ENCODE measurements at regions not wholly inside any gene's neighbourhood (a gene's known extent, or its start where the extent isn't known, plus 50 kb on each side); places are given as distances from the start of the nearest gene placed in this dataset.

DNA sequence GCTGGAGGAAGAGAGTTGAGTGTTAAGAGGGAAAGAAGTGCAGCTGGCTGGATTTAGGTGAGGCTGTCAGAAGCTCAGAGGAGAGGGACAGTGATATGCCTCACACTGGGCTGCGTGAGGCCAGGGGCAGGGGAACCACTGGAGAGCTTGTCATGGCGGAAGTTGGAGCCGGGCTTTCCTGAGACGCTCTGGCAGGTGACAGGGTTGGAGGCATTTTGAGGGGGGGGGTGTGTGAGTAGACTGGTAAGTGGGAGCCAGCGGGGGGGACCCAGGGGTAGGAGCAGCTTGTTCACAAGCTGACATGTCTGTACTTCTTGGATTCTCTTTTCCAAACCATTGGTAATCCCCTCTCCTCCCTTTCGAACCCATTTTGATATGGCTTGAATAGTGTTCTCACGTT lies 331.5 kb upstream of the RGMA start:
- Histone ChIP-seq H3K9me3 (ENCODE audit: control insufficient read depth, low read length) (no peaks in the 10 kb centered on the region), H3K4me1 (ENCODE audit: control insufficient read depth, insufficient read depth, low read length) (no peaks in the 10 kb centered on the region), H3K27me3 (ENCODE audit: control insufficient read depth, insufficient read depth) (no peaks in the 10 kb centered on the region), H3K4me3 (ENCODE audit: low read length) (no peak overlapping the region), H3K27ac (ENCODE audit: low read length) (no peak overlapping the region)
- DNase-seq, result no peak
- intact Hi-C loops (cut with DNase I), result no loop called here
- ATAC-seq, result no peak
- WGBS, result 84% methylated on average over 7 of the region's 7 CpGs

DNA sequence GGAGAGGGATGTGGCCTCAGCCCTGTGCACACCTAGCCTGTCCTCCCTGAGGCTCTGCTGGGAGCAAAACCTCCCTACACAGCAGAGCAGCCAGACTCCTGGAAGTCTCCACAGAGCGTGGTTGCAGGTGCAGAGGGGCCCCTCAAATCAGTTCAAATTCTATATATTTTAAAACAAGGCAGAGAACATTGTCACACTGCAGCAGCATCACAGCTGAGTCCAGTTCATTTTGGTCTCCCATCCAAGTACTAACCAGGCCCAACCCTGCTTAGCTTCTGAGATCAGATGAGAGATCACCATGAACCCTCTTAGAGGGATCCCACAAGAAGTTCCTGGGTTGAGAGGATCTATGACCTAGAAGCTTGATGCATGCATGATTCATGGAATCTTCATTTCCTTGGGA lies 331.0 kb upstream of the RGMA start:
- no peaks in the 10 kb centered on the region for H3K27me3 ChIP-seq (ENCODE audit: control insufficient read depth, insufficient read depth)
- no peaks in the 10 kb centered on the region for H3K9me3 ChIP-seq (ENCODE audit: control insufficient read depth, low read length)
- DNase-seq (no peak), ATAC-seq (no peak)
- no peak overlapping the region for H3K4me3 ChIP-seq (ENCODE audit: low read length)
- H3K27ac ChIP-seq (ENCODE audit: low read length), result no peak overlapping the region
- 68% methylated on average over 1 of the region's 1 CpG for whole genome bisulfite sequencing
- H3K4me1 ChIP-seq (ENCODE audit: control insufficient read depth, insufficient read depth, low read length), result no peaks in the 10 kb centered on the region
- intact Hi-C loops (cut with DNase I), result no loop called here

DNA sequence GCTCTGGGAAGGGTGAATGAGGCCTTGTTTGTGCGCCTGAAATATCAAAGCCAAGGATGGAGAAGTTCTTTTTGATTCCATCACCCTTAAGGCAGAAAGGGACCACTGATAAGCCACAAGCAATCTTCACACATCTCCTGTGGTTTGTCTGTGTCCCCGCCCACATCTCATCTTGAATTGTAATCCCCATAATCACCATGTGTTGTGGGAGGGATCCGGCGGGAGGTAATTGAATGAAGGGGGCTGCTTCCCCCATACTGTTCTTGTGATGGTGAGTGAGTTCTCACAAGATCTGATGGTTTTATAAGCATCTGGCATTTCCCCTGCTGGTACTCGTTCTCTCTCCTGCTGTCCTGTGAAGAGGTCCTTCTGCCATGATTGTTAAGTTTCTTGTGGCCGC lies 329.6 kb upstream of the RGMA start:
- Histone ChIP-seq H3K4me3 (ENCODE audit: low read length) (no peak overlapping the region), H3K27me3 (ENCODE audit: control insufficient read depth, insufficient read depth) (no peaks in the 10 kb centered on the region), H3K27ac (ENCODE audit: low read length) (no peak overlapping the region), H3K9me3 (ENCODE audit: control insufficient read depth, low read length) (no peaks in the 10 kb centered on the region), H3K4me1 (ENCODE audit: control insufficient read depth, insufficient read depth, low read length) (no peaks in the 10 kb centered on the region)
- intact Hi-C loops (cut with DNase I), result no loop called here
- DNase-seq, result no peak
- 77% methylated on average over 6 of the region's 6 CpGs for WGBS
- no peak for ATAC-seq

DNA sequence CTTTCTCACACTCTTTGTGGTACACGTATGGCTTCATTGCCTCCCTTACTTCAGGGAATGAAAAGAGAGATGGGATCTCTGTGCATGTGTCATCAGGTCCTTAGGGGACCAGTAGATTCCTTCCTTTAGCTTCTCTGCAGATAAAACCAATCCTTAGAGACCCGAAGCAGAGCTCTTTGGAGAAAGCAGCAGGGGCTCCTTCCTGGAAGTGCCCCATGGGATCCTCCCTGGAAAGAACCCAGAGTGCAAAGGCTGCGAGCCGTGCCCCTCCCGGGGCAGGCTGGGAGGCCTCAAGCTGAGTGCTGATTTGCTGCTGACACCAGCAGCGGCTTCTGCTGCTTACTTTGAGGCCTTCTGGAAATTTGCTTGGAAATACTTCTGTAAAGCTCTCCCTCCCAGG lies 328.6 kb upstream of the RGMA start:
- 21% methylated on average over 6 of the region's 6 CpGs for WGBS
- peak; percentile 68 to 87 (median 79) for DNase-seq
- peak; percentile 81 to 91 for ATAC-seq
- intact Hi-C loops (cut with DNase I), result no loop called here
- H3K9me3 ChIP-seq (ENCODE audit: control insufficient read depth, low read length), result no peaks in the 10 kb centered on the region
- H3K27me3 ChIP-seq (ENCODE audit: control insufficient read depth, insufficient read depth), result no peaks in the 10 kb centered on the region
- no peak overlapping the region for H3K27ac ChIP-seq (ENCODE audit: low read length)
- H3K4me1 ChIP-seq (ENCODE audit: control insufficient read depth, insufficient read depth, low read length), result no peaks in the 10 kb centered on the region
- H3K4me3 ChIP-seq (ENCODE audit: low read length), result no peak overlapping the region

DNA sequence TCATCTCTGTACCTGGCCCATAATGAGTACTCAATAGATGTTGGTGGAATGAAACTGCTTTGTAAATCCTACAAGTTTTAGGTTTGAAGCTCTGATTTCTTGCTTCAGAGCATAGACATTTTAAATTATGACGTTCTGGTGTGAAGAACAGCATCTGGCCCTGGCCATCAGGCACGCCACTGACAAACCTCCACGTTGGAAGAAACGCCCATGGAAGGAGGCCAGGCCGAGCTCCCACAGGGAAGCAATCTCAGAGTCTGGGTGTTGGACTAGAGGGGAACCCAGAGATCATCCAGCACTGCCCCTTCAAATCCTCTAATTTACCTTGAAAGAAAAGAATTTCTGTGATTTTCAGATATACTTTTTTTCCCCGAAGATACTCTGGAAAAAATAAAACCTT lies 328.1 kb upstream of the RGMA start:
- ATAC-seq (peak in 1 of 2 donors; percentile 48), DNase-seq (peak; percentile 60 to 85 (median 76))
- H3K4me3 ChIP-seq (ENCODE audit: low read length), result no peak overlapping the region
- H3K27ac ChIP-seq (ENCODE audit: low read length), result no peak overlapping the region
- no peaks in the 10 kb centered on the region for H3K4me1 ChIP-seq (ENCODE audit: control insufficient read depth, insufficient read depth, low read length)
- 57% methylated on average over 6 of the region's 6 CpGs for WGBS
- H3K9me3 ChIP-seq (ENCODE audit: control insufficient read depth, low read length), result no peaks in the 10 kb centered on the region
- H3K27me3 ChIP-seq (ENCODE audit: control insufficient read depth, insufficient read depth), result no peaks in the 10 kb centered on the region
- intact Hi-C loops (cut with DNase I), result no loop called here

DNA sequence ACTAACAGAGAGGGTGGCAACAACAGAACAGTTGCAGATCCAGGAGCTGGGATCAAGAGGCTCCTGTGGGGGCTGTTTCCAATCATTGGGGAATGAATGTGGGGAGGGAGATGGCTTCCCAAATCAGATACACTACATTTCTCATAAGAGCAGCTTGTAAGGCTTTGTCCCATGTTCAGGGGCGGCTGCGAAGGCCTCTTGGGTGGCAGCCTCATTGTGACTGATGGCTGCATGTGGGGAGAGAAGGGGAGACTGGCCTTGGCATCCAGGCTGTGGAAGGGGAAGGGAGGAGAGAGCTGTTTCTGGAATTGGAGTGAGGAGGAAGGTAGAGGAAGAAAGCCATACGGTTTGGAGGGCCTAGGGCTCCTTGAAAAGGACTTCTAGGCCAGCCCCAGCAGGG lies 326.6 kb upstream of the RGMA start:
- H3K9me3 ChIP-seq (ENCODE audit: control insufficient read depth, low read length), result no peaks in the 10 kb centered on the region
- ATAC-seq (no peak), DNase-seq (no peak)
- H3K4me1 ChIP-seq (ENCODE audit: control insufficient read depth, insufficient read depth, low read length), result no peaks in the 10 kb centered on the region
- intact Hi-C loops (cut with DNase I), result no loop called here
- H3K4me3 ChIP-seq (ENCODE audit: low read length), result no peak overlapping the region
- no peaks in the 10 kb centered on the region for H3K27me3 ChIP-seq (ENCODE audit: control insufficient read depth, insufficient read depth)
- H3K27ac ChIP-seq (ENCODE audit: low read length), result no peak overlapping the region
- WGBS, result 82% methylated on average over 3 of the region's 3 CpGs

DNA sequence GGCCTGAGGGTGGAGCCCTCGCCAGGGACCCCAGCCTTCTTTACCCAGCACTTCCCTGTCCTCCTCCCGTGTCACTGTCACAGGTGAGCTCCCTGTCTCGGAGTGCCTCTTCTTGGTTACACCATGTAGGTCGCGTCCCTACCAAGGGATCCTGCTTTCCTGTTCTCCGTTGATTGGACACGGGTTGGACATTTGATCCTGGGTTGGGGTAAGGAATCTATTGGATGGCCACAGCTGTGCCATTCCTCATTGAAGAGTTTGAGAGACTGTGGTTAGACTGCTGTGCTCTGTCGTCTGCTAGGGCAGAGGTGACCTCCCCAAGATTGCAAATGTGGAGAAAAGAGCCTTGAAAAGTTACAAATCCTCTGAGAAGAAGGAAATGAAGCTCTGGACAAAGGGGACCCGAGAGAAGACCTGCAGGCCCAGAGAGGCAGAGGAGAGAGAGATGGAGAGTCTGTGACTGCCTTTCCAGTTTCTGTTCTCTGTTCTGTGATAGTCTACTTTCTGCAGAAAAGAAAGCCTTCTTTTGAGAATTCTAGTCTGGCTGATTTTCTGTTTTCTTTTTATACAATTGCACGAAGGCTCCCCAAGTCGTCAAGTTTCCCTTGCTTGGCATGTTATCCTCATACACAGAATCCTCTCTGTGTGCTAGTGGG lies 325.7 kb upstream of the RGMA start:
- intact Hi-C loops (cut with DNase I), result no loop called here
- Histone ChIP-seq H3K4me1 (ENCODE audit: control insufficient read depth, insufficient read depth, low read length) (no peaks in the 10 kb centered on the region), H3K27me3 (ENCODE audit: control insufficient read depth, insufficient read depth) (no peaks in the 10 kb centered on the region), H3K4me3 (ENCODE audit: low read length) (no peak overlapping the region), H3K9me3 (ENCODE audit: control insufficient read depth, low read length) (no peaks in the 10 kb centered on the region), H3K27ac (ENCODE audit: low read length) (no peak overlapping the region)
- WGBS, result 83% methylated on average over 11 of the region's 11 CpGs
- no peak for ATAC-seq
- no peak for DNase-seq

DNA sequence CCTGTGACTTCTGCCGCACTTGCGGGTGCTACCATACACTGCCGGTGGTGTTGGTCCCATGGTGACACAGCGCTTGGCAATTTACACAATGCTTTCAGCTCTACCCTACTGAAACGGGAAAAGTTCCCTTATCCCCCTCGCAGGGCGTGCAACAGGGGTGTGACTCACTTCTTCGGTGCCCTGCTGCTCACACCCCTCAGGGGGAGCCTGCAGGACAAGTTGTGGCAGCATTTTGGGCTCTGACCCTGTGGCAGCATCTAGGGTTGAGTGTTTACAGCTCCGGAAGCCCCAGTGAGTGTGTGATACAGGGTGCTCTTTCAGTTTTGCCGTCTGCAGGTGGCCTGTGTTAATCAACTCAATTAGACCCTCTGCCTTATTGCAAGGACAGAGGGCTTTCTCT lies 324.7 kb upstream of the RGMA start:
- Histone ChIP-seq H3K27me3 (ENCODE audit: control insufficient read depth, insufficient read depth) (no peaks in the 10 kb centered on the region), H3K27ac (ENCODE audit: low read length) (no peak overlapping the region), H3K4me1 (ENCODE audit: control insufficient read depth, insufficient read depth, low read length) (no peaks in the 10 kb centered on the region), H3K4me3 (ENCODE audit: low read length) (no peak overlapping the region), H3K9me3 (ENCODE audit: control insufficient read depth, low read length) (no peaks in the 10 kb centered on the region)
- no peak for DNase-seq
- ATAC-seq, result no peak
- WGBS, result 79% methylated on average over 10 of the region's 10 CpGs
- intact Hi-C loops (cut with DNase I), result no loop called here

DNA sequence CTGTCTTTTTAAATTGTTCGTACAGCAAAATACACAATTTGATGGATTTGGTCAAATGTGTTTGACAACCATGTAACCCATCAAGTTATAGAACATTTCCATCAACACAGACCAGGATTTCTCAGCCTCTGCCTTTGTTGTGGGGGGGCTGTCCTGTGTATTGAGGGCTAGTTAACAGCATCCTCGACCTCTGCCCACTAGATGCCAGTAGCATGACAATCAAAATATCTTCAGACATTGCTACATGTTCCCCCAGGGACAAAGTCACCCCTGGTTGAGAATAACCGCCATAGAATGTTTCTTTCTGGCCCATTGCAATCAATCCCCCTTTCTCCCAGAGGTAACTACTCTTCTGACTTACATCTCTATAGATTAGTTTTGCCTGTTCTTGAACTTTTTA lies 310.1 kb upstream of the RGMA start:
- 70% methylated on average over 3 of the region's 3 CpGs for WGBS
- intact Hi-C loops (cut with DNase I), result no loop called here
- ATAC-seq, result no peak

DNA sequence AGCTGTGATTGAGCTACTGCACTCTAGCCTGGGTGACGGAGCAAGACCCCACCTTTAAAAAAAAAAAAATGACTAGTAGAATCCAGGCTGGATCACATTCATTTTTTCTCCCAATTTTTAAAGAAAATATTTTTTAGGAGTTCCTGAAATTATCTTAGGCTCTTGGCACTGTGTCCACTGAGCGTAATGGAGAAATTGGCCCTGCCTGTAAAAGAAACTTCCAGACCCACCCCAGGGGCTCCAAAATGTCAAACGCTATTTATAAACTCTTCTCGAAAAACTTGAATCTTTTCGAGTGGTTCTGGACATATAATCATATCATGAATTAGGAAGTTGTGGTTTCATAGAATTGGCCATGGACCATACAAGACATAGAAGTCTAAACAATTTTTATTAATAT lies 300.2 kb upstream of the RGMA start:
- no peak overlapping the region for H3K27ac ChIP-seq (ENCODE audit: low read length)
- DNase-seq, result no peak
- ATAC-seq, result no peak
- H3K4me3 ChIP-seq (ENCODE audit: low read length), result no peak overlapping the region
- WGBS, result 57% methylated on average over 5 of the region's 5 CpGs
- intact Hi-C loops (cut with DNase I), result no loop called here
- no peaks in the 10 kb centered on the region for H3K27me3 ChIP-seq (ENCODE audit: control insufficient read depth, insufficient read depth)
- no peaks in the 10 kb centered on the region for H3K9me3 ChIP-seq (ENCODE audit: control insufficient read depth, low read length)
- H3K4me1 ChIP-seq (ENCODE audit: control insufficient read depth, insufficient read depth, low read length), result no peaks in the 10 kb centered on the region

More for the DNA sequence above, 310.1 kb upstream of the RGMA start:
- H3K9me3 ChIP-seq (ENCODE audit: control insufficient read depth, low read length), result no peaks in the 10 kb centered on the region
- no peaks in the 10 kb centered on the region for H3K4me1 ChIP-seq (ENCODE audit: control insufficient read depth, insufficient read depth, low read length)
- H3K4me3 ChIP-seq (ENCODE audit: low read length), result no peak overlapping the region
- no peak overlapping the region for H3K27ac ChIP-seq (ENCODE audit: low read length)
- DNase-seq, result no peak
- no peaks in the 10 kb centered on the region for H3K27me3 ChIP-seq (ENCODE audit: control insufficient read depth, insufficient read depth)

DNA sequence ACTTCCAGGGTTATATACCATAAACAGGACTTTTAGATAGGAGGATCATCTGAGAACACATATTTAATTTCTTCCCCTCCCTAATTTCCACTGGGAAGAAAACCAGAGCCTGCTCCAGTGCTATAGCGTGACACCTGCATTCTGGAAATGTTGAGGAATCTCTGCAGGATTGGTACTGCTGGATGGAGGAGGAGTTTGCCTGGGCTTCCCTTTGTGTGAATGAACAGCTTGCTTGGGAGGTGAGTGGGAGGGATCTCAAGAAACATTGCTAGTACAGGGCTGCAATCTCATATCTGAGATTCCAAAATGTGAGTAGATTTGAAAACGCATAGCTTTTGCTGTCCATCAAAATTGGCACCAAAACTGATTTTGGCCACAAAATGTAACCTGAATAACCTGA lies 295.9 kb upstream of the RGMA start:
- Histone ChIP-seq H3K4me3 (ENCODE audit: low read length) (no peak overlapping the region), H3K27me3 (ENCODE audit: control insufficient read depth, insufficient read depth) (no peaks in the 10 kb centered on the region), H3K27ac (ENCODE audit: low read length) (no peak overlapping the region), H3K4me1 (ENCODE audit: control insufficient read depth, insufficient read depth, low read length) (no peaks in the 10 kb centered on the region), H3K9me3 (ENCODE audit: control insufficient read depth, low read length) (no peaks in the 10 kb centered on the region)
- DNase-seq, result no peak
- no peak for ATAC-seq
- WGBS, result 75% methylated on average over 2 of the region's 2 CpGs
- intact Hi-C loops (cut with DNase I), result no loop called here

DNA sequence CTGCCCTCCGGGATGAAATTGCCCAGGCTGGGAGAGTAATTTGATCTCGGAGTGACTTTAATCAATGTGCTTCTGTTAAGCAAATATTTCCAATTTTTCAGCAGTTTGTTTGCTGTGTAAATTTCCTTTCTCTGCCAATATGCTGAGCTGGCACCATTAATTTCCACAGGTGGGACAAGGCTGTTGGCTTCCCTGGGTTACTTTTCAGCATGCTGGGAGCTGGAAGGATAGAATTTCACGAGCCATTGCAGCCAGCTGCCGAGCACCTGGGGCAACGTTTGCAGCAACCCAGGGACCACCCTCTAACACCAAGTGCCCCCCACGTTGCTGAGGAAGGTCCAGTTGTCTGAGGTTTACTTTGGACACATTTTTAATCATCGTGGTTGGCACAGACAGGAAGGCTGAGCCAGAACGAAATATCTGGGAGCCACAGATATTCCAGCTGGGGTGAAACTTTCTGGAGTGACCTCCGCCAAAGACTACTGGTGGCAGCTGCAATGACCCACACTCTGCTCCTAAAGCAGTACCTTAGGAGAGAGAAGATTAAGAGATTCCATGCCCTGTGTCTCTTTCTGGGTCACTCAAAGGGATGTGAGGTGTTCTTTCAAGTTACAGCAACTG lies 293.3 kb upstream of the RGMA start:
- H3K4me3 ChIP-seq (ENCODE audit: low read length), result no peak overlapping the region
- intact Hi-C loops (cut with DNase I), result no loop called here
- H3K9me3 ChIP-seq (ENCODE audit: control insufficient read depth, low read length), result no peaks in the 10 kb centered on the region
- H3K27ac ChIP-seq (ENCODE audit: low read length), result no peak overlapping the region
- no peaks in the 10 kb centered on the region for H3K27me3 ChIP-seq (ENCODE audit: control insufficient read depth, insufficient read depth)
- DNase-seq (no peak), ATAC-seq (no peak)
- 43% methylated on average over 9 of the region's 9 CpGs for WGBS
- H3K4me1 ChIP-seq (ENCODE audit: control insufficient read depth, insufficient read depth, low read length), result no peaks in the 10 kb centered on the region
